GM18517 (cell line): ENCODE measurements at regions not wholly inside any gene's neighbourhood (a gene's known extent, or its start where the extent isn't known, plus 50 kb on each side); places are given as distances from the start of the nearest gene placed in this dataset.
"Not testable (repeated sequence)": the region's sequence is repeated elsewhere in the genome, so short reads cannot be mapped to it uniquely, and the experiment has no call there.

ENCODE experiments used
- ATAC-seq: cut with Tn5 transposase; IDR thresholded peaks from one replicate; pipeline ENCODE4 v1.9.1; 2021; ENCODE audit warnings: mild to moderate bottlenecking, moderate library complexity; ENCODE audit not compliant: unreplicated experiment

GRCh38 chr5:62138607-62139006 is 167.4 kb upstream of the KIF2A start:
- no peak for ATAC-seq

GRCh38 chr5:62139741-62140140 is 166.3 kb upstream of the KIF2A start:
- ATAC-seq = no peak

GRCh38 chr5:62142351-62142750 is 163.7 kb upstream of the KIF2A start:
- no peak for ATAC-seq

GRCh38 chr5:62143268-62144229 is 162.5 kb upstream of the KIF2A start:
- no peak for ATAC-seq

- ATAC-seq = no peak
Measured at GRCh38 chr5:62144401-62145022, 161.5 kb upstream of the KIF2A start.

GRCh38 chr5:62149879-62150278 is 156.1 kb upstream of the KIF2A start:
- ATAC-seq = no peak

GRCh38 chr5:62152394-62153087 is 153.5 kb upstream of the KIF2A start:
- ATAC-seq = no peak

GRCh38 chr5:62154758-62155157 is 151.2 kb upstream of the KIF2A start:
- ATAC-seq = no peak

- ATAC-seq = no peak
Measured at GRCh38 chr5:62155988-62156387, 150.0 kb upstream of the KIF2A start.

GRCh38 chr5:62167561-62168057 is 138.4 kb upstream of the KIF2A start:
- no peak for ATAC-seq

GRCh38 chr5:62168506-62169281 is 137.3 kb upstream of the KIF2A start:
- no peak for ATAC-seq

GRCh38 chr5:62178258-62178657 is 127.7 kb upstream of the KIF2A start:
- ATAC-seq = no peak

- no peak for ATAC-seq
Measured at GRCh38 chr5:62182802-62183201, 123.2 kb upstream of the KIF2A start.

- no peak for ATAC-seq
Measured at GRCh38 chr5:62183727-62184126, 122.3 kb upstream of the KIF2A start.

GRCh38 chr5:62184444-62184843 is 121.6 kb upstream of the KIF2A start:
- no peak for ATAC-seq

GRCh38 chr5:62190173-62190572 is 115.8 kb upstream of the KIF2A start:
- ATAC-seq = no peak

- no peak for ATAC-seq
Measured at GRCh38 chr5:62190931-62191330, 115.1 kb upstream of the KIF2A start.

- no peak for ATAC-seq
Measured at GRCh38 chr5:62192958-62193357, 113.0 kb upstream of the KIF2A start.

GRCh38 chr5:62196532-62196931 is 109.5 kb upstream of the KIF2A start:
- not testable (repeated sequence) for ATAC-seq

- ATAC-seq = no peak
Measured at GRCh38 chr5:62197697-62198096, 108.3 kb upstream of the KIF2A start.

GRCh38 chr5:62198421-62198820 is 107.6 kb upstream of the KIF2A start:
- ATAC-seq = no peak
